K562 (cell line): ENCODE measurements at regions not wholly inside any gene's neighbourhood (a gene's known extent, or its start where the extent isn't known, plus 50 kb on each side); places are given as distances from the start of the nearest gene placed in this dataset.

ENCODE experiments used
- NONO ChIP-seq, 2 experiments: fragments of 200-400 bp in 1 of 2; fragments of 450-650 bp in 1 of 2; formaldehyde crosslinking in 1 of 2; IDR thresholded peaks; 2 replicates each; pipeline ENCODE4 v1.6.1; 2017; ENCODE audit warnings: low read depth in 2 of 2, mild to moderate bottlenecking in 2 of 2, moderate library complexity in 2 of 2, low read length in 1 of 2
- POLR3G ChIP-seq: IDR thresholded peaks from 2 replicates; pipeline ENCODE4 v1.6.1; 2011; ENCODE audit not compliant: insufficient read length, insufficient replicate concordance; ENCODE audit errors: extremely low read depth
- SMAD3 ChIP-seq: fragments of 450-650 bp; formaldehyde crosslinking; conservative IDR thresholded peaks from 2 replicates; pipeline ENCODE4 v1.4.0; 2020; ENCODE audit warnings: mild to moderate bottlenecking
- TF ChIP-seq, protein P1 (sequence below): fragments of 450-650 bp; IDR thresholded peaks from 2 replicates; pipeline ENCODE4 v1.6.1; 2016; ENCODE audit warnings: low read depth
- TF ChIP-seq, protein P2 (sequence below): fragments of 450-650 bp; IDR thresholded peaks from 2 replicates; pipeline ENCODE4 v1.6.1; 2017; ENCODE audit warnings: mild to moderate bottlenecking, moderate library complexity

DNA sequence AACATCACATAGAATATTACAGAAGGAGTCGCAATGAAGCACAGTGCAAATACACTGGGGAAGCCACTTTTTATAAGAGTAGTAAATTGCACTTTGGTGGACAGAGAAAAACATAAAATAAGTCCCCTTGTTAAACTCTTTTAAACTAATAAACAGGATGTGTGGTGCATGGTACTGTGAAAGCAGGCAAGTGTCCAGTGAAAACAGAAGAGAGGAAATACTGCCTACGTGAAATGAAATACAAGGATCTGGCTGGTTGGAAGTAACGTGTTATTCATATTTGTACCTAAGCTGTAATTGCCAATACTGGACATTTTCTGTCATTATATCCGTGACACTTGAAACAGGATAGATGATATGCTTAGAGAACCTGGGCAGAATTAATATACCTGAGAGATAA lies 191.9 kb upstream of the SLC27A6 start (continued):
- TF ChIP-seq, protein P1, sequence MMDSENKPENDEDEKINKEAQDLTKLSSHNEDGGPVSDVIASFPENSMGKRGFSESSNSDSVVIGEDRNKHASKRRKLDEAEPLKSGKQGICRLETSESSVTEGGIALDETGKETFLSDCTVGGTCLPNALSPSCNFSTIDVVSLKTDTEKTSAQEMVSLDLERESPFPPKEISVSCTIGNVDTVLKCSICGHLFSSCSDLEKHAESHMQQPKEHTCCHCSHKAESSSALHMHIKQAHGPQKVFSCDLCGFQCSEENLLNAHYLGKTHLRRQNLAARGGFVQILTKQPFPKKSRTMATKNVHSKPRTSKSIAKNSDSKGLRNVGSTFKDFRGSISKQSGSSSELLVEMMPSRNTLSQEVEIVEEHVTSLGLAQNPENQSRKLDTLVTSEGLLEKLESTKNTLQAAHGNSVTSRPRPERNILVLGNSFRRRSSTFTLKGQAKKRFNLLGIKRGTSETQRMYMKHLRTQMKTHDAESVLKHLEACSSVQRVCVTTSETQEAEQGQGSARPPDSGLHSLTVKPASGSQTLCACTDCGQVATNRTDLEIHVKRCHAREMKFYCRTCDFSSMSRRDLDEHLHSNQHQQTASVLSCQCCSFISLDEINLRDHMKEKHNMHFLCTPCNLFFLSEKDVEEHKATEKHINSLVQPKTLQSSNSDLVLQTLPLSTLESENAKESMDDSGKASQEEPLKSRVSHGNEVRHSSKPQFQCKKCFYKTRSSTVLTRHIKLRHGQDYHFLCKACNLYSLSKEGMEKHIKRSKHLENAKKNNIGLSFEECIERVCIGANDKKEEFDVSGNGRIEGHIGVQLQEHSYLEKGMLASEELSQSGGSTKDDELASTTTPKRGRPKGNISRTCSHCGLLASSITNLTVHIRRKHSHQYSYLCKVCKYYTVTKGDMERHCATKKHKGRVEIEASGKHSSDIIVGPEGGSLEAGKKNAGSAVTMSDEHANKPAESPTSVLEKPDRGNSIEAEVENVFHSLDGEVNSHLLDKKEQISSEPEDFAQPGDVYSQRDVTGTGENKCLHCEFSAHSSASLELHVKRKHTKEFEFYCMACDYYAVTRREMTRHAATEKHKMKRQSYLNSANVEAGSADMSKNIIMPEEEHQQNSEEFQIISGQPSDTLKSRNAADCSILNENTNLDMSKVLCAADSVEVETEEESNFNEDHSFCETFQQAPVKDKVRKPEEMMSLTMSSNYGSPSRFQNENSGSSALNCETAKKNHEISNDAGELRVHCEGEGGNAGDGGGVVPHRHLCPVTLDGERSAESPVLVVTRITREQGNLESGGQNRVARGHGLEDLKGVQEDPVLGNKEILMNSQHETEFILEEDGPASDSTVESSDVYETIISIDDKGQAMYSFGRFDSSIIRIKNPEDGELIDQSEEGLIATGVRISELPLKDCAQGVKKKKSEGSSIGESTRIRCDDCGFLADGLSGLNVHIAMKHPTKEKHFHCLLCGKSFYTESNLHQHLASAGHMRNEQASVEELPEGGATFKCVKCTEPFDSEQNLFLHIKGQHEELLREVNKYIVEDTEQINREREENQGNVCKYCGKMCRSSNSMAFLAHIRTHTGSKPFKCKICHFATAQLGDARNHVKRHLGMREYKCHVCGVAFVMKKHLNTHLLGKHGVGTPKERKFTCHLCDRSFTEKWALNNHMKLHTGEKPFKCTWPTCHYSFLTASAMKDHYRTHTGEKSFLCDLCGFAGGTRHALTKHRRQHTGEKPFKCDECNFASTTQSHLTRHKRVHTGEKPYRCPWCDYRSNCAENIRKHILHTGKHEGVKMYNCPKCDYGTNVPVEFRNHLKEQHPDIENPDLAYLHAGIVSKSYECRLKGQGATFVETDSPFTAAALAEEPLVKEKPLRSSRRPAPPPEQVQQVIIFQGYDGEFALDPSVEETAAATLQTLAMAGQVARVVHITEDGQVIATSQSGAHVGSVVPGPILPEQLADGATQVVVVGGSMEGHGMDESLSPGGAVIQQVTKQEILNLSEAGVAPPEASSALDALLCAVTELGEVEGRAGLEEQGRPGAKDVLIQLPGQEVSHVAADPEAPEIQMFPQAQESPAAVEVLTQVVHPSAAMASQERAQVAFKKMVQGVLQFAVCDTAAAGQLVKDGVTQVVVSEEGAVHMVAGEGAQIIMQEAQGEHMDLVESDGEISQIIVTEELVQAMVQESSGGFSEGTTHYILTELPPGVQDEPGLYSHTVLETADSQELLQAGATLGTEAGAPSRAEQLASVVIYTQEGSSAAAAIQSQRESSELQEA, result no peak
- TF ChIP-seq NONO (IDR thresholded peaks at IDR 0.05; ENCODE audit: low read depth in 2 of 2, low read length in 1 of 2) (no peak), SMAD3 (no peak), POLR3G (no peak)
- TF ChIP-seq, protein P2, sequence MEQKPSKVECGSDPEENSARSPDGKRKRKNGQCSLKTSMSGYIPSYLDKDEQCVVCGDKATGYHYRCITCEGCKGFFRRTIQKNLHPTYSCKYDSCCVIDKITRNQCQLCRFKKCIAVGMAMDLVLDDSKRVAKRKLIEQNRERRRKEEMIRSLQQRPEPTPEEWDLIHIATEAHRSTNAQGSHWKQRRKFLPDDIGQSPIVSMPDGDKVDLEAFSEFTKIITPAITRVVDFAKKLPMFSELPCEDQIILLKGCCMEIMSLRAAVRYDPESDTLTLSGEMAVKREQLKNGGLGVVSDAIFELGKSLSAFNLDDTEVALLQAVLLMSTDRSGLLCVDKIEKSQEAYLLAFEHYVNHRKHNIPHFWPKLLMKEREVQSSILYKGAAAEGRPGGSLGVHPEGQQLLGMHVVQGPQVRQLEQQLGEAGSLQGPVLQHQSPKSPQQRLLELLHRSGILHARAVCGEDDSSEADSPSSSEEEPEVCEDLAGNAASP, result no peak
